HG03108 (cell line): ENCODE measurements at regions not wholly inside any gene's neighbourhood (a gene's known extent, or its start where the extent isn't known, plus 50 kb on each side); places are given as distances from the start of the nearest gene placed in this dataset.

ENCODE experiments used
- ATAC-seq: cut with Tn5 transposase; IDR thresholded peaks from one replicate; pipeline ENCODE4 v1.9.1; 2021; ENCODE audit warnings: moderate library complexity; ENCODE audit not compliant: unreplicated experiment

GRCh38 chr6:168737014-168737413, 296.0 kb downstream of the SMOC2 start:
- no peak for ATAC-seq

- no peak for ATAC-seq
Measured at GRCh38 chr6:168736039-168736438, 295.1 kb downstream of the SMOC2 start.

- ATAC-seq: no peak
Measured at GRCh38 chr6:168735268-168735949, 294.4 kb downstream of the SMOC2 start.

- ATAC-seq: no peak
Measured at GRCh38 chr6:168734523-168734922, 293.5 kb downstream of the SMOC2 start.

GRCh38 chr6:168732676-168733075, 291.7 kb downstream of the SMOC2 start:
- ATAC-seq: no peak

GRCh38 chr6:168730931-168731716, 290.1 kb downstream of the SMOC2 start:
- ATAC-seq: no peak

- no peak for ATAC-seq
Measured at GRCh38 chr6:168728056-168728455, 287.1 kb downstream of the SMOC2 start.

GRCh38 chr6:168726312-168726856, 285.4 kb downstream of the SMOC2 start:
- ATAC-seq: no peak

GRCh38 chr6:168725802-168726201, 284.8 kb downstream of the SMOC2 start:
- ATAC-seq: no peak

- ATAC-seq: no peak
Measured at GRCh38 chr6:168724669-168725570, 283.9 kb downstream of the SMOC2 start.

GRCh38 chr6:168724033-168724432, 283.0 kb downstream of the SMOC2 start:
- ATAC-seq: no peak

GRCh38 chr6:168722397-168722796, 281.4 kb downstream of the SMOC2 start:
- no peak for ATAC-seq

- no peak for ATAC-seq
Measured at GRCh38 chr6:168721571-168721970, 280.6 kb downstream of the SMOC2 start.

- no peak for ATAC-seq
Measured at GRCh38 chr6:168719901-168720300, 278.9 kb downstream of the SMOC2 start.

GRCh38 chr6:168718821-168719475, 278.0 kb downstream of the SMOC2 start:
- ATAC-seq: no peak
